GM19438 (cell line): ENCODE measurements at regions not wholly inside any gene's neighbourhood (a gene's known extent, or its start where the extent isn't known, plus 50 kb on each side); places are given as distances from the start of the nearest gene placed in this dataset.
"Not testable (repeated sequence)": the region's sequence is repeated elsewhere in the genome, so short reads cannot be mapped to it uniquely, and the experiment has no call there.

ENCODE experiments used
- ATAC-seq: cut with Tn5 transposase; IDR thresholded peaks from one replicate; pipeline ENCODE4 v1.9.1; 2021; ENCODE audit warnings: low read depth; ENCODE audit not compliant: unreplicated experiment

- ATAC-seq, result no peak
These were observed 115.0 kb upstream of the SLIT3 start for GRCh38 chr5:169415948-169416347.

DNA sequence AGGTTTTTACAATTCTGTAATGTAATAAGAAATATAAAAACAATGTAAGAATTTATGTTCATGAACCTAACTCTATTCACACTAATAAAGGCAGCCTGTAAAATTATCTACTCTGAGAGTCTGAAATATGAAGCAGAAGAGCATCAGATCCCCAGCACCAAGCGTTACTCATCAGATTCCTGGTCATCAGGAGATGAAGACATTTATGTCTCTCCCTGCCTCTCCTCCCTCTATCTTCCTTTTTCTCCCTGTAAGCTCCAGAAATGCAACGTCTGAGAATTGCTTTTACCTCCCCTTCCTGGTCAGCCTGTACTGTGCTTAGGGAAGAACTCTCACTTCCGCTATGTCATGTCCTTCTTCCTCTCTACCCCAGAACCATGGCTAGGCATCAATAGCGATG is 114.4 kb upstream of the SLIT3 start:
- ATAC-seq, result no peak

- ATAC-seq, result no peak
These were observed 112.5 kb upstream of the SLIT3 start for GRCh38 chr5:169413416-169413815.

- ATAC-seq, result no peak
These were observed 111.9 kb upstream of the SLIT3 start for GRCh38 chr5:169412831-169413230.

- ATAC-seq, result no peak
These were observed 111.0 kb upstream of the SLIT3 start for GRCh38 chr5:169411786-169412430.

DNA sequence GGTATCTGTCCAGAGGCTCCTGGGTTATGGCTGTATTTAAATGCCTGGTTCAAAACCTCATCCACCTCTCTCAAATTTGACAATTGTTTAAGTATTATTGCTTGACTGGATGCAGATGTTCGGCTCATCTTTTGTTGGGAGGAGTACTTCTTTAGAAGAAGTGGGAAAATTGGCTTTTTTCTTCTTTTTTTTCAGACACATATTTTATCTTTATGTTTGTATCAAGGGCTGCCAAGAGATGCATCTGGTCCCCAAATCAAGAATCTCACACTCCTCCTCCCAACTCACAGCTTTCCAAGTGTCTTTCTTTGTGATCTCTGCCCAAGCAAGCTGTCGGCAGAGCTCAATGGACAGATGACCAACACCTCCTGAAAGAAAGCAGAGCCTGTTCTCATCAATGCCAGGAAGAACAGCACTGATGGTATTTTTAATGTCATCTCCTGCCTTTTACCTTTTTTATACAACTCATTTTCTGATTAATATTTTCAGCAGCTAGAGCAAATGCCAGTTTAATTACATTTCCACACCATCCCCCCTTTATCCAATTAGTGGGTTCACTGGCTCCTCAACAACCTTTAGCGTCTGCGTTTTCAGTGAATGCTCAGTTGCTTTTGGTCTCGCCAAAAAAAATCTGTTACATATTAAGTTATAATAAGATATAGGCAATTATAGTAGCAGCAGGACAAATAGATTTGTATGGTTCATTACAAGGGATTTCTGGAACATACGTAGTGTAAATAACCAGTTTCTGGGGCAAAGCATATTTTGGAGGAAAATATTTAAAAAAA is 110.3 kb upstream of the SLIT3 start:
- no peak for ATAC-seq

- ATAC-seq, result no peak
These were observed 107.8 kb upstream of the SLIT3 start for GRCh38 chr5:169408731-169409130.

- ATAC-seq, result no peak
These were observed 107.2 kb upstream of the SLIT3 start for GRCh38 chr5:169408171-169408570.

DNA sequence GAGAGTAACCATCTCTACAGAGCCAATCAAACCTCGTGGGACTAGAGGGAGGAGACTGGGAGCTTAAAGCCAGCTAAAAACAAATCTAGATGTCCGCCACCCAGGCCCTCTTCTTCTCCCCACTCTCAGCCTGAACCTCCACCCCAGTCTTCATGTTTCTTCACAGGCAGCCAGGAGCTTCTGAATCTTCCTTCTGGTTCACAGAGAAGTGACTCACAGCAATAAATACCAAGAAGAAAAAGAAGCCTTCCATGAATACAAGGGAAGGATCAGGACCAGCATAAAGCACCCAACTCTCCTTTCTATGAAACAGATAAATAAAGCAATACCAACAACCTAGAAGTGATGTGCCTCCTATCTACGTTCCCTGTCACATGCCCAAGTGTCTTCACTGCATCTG is 103.3 kb upstream of the SLIT3 start:
- no peak for ATAC-seq

DNA sequence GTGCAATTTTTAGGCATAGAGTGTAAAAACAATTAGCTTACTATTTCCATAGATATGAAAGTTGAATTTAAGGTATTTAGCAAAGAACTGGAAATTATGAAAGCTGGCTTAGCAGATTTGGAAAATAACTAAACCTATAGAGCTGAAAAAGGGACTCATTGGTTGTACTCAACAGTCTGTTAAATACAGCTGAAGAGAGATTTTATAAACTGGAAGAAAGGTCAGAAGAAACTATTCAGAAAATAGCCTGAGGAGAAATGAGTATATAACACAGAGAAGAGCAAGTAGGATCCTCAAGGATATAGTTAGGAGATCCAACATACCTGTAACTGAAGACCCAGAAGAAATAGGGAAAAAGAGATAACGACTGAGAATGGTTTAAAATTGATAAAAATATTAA is 97.6 kb upstream of the SLIT3 start:
- no peak for ATAC-seq

DNA sequence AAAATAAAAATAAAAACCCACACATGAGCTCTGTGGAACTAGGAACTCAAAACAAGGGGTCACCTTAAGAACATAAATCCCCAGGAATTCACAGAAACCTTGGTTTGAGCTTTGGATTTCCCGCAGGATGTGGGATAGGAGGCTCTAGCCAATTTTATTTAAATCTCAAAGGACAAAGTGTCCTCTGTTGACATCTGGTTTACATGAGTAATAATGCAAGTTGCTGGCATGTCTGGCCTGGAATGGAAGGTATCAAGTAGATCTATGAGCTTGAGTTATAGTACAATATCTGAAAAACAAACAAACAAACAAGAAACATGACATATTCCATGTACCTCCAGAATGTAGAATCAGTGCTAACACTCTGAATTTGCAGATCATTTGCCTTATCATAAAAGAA is 94.2 kb upstream of the SLIT3 start:
- no peak for ATAC-seq

DNA sequence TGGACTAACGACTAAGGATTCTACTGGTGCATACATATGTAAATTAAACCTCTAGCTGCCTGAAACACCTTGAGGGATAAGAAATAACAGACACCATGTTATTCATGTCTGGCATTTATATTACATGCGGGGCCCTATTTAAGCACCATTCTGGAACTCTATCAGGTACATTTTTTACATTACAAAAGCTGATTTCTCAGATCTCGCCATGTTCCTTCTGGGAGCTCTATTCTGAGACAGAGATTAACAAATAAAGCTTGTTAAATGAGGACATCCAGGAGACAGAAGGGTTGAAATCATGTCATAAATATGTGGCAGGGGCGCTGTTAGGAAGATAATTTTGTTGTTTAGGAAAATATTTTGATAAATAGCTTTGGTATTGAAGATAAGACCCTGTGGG is 93.4 kb upstream of the SLIT3 start:
- no peak for ATAC-seq

DNA sequence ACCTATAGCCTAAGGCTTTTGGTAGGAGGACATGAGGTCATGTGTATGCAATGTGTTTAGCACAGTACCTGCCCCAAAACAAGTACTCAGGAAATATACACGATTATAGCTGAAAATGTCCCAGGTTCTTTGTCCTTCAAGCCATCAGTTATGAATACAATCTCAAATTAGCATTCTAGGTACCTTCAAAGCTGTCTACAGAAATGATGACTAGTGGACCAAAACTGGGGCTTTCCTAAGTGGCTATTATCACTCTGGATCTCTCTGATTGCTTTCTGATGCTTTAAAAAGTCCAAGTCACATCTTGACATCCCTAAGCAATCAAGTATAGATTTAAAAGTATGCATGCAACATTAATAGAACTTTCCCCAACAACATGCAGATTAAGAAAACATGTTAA is 93.0 kb upstream of the SLIT3 start:
- no peak for ATAC-seq

- ATAC-seq, result no peak
These were observed 89.3 kb upstream of the SLIT3 start for GRCh38 chr5:169390265-169390664.

- ATAC-seq, result no peak
These were observed 88.4 kb upstream of the SLIT3 start for GRCh38 chr5:169389318-169389717.

DNA sequence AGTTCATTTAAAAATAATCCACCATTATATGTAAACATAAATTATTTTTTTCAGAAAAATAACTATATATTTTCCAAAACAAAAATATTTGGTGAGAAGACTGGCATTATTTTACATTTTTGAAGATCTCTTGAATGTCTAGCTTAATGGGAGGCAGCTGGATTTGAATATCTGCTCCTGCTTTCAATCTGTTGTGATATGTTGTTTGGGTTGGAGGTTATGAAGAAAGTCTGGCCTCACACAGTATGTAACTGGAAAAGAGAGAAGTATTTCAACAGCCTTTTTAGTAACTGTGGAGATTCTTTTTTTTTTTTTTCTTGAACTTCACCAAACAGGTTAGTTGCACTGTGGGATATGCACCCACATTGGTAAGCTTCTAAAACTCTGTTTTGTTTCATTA is 84.7 kb upstream of the SLIT3 start:
- no peak for ATAC-seq

GRCh38 chr5:169384661-169385060 is 83.7 kb upstream of the SLIT3 start:
- ATAC-seq, result no peak

- no peak for ATAC-seq
These were observed 73.8 kb upstream of the SLIT3 start for GRCh38 chr5:169374761-169375160.

DNA sequence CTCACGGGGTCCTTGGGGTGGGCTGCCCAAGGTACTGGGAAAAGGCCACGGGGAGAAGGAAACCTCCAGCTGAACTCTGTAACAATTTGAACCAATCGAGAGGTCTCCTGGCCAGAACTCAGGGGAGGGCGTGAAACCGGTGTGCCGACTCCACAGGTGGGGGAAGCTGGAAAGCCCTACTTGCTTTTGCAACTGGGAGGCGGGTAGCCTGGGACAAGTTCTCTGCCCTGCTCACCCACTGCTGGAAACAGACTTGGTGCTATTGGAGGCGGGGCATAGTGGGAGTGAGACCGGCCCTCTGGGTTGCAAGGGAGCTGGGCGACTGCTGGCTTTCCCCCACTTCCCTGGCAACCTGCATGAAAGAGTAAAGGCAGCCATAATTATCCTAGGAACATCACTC is 73.2 kb upstream of the SLIT3 start:
- ATAC-seq, result no peak

DNA sequence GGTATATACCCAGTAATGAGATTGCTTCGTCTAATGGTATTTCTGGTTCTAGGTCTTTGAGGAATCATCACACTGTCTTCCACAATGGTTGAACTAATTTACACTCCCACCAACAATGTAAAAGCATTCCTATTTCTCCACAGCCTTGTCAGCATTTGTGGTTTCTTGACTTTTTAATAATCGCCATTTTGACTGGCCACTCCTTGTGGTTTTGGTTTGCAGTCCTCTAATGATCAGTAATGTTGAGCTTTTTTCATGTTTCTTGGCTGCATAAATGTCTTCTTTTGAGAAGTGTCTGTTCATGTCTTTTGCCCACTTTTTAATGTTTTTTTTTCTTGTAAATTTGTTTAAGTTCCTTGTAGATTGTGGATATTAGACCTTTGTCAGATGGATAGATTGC is 70.9 kb upstream of the SLIT3 start:
- not testable (repeated sequence) for ATAC-seq

DNA sequence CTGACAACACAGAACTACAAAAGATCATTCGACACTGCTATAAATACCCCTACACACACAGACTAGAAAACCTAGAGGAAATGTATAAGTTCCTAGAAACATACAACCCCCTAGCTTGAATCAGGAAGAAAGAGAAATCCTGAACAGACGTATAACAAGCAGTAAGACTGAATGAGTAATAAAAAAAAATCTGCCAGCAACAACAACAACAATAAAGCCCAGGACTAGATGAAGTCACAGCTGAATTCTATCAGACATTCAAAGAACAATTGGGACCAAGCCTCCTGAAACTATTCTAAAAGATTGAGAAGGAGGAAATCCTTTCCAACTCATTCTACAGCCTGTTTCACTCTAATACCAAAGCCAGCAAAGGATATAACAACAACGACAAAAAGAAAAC is 68.2 kb upstream of the SLIT3 start:
- no peak for ATAC-seq

GRCh38 chr5:169367861-169368260 is 66.9 kb upstream of the SLIT3 start:
- ATAC-seq, result no peak
